Neural crest cell (in vitro differentiated cells): ENCODE measurements at regions not wholly inside any gene's neighbourhood (a gene's known extent, or its start where the extent isn't known, plus 50 kb on each side); places are given as distances from the start of the nearest gene placed in this dataset.

Experiments
- DNase-seq: peaks from one replicate; pipeline ENCODE4 v3.0.0; 2021; ENCODE audit warnings: low read depth, mixed read lengths, low spot score
- H3K27ac Mint-ChIP-seq: one replicate; pipeline ENCODE4 v1.8.0; 2021; ENCODE audit warnings: mild to moderate bottlenecking, mixed read lengths; ENCODE audit not compliant: unreplicated experiment
- H3K27me3 Mint-ChIP-seq: 2 replicates; pipeline ENCODE4 v1.8.0; 2021; ENCODE audit warnings: low read depth, mild to moderate bottlenecking, mixed read lengths
- H3K36me3 Mint-ChIP-seq: 2 replicates; pipeline ENCODE4 v1.8.0; 2021; ENCODE audit warnings: low read depth, mild to moderate bottlenecking, mixed read lengths
- H3K4me1 Mint-ChIP-seq: 2 replicates; pipeline ENCODE4 v1.8.0; 2021; ENCODE audit warnings: mixed read lengths
- H3K4me3 Mint-ChIP-seq: one replicate; pipeline ENCODE4 v1.8.0; 2021; ENCODE audit warnings: mild to moderate bottlenecking, mixed read lengths
- H3K9me3 Mint-ChIP-seq: 2 replicates; pipeline ENCODE4 v1.8.0; 2021; ENCODE audit warnings: mixed read lengths
- TF ChIP-seq, protein P1 (sequence below): fragments of 200-600 bp; sonication (generic); conservative IDR thresholded peaks from 2 replicates; pipeline ENCODE4 v1.5.0; 2021; ENCODE audit warnings: antibody characterized with exemption, mild to moderate bottlenecking

GRCh38 chr4:10167201-10167600 lies 50.6 kb upstream of the WDR1 start:
- Mint-ChIP-seq H3K9me3 (no peaks in the 10 kb centered on the region), H3K36me3 (no peaks in the 10 kb centered on the region), H3K4me3 (no peak overlapping the region), H3K27me3 (peaks cover 3% of the 10 kb centered on the region), H3K27ac (no peak overlapping the region), H3K4me1 (peaks cover 3% of the 10 kb centered on the region)
- TF ChIP-seq, protein P1, sequence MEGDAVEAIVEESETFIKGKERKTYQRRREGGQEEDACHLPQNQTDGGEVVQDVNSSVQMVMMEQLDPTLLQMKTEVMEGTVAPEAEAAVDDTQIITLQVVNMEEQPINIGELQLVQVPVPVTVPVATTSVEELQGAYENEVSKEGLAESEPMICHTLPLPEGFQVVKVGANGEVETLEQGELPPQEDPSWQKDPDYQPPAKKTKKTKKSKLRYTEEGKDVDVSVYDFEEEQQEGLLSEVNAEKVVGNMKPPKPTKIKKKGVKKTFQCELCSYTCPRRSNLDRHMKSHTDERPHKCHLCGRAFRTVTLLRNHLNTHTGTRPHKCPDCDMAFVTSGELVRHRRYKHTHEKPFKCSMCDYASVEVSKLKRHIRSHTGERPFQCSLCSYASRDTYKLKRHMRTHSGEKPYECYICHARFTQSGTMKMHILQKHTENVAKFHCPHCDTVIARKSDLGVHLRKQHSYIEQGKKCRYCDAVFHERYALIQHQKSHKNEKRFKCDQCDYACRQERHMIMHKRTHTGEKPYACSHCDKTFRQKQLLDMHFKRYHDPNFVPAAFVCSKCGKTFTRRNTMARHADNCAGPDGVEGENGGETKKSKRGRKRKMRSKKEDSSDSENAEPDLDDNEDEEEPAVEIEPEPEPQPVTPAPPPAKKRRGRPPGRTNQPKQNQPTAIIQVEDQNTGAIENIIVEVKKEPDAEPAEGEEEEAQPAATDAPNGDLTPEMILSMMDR: no peak
- no peak for DNase-seq
